HEK293 (cell line): ENCODE measurements at regions not wholly inside any gene's neighbourhood (a gene's known extent, or its start where the extent isn't known, plus 50 kb on each side); places are given as distances from the start of the nearest gene placed in this dataset.

ENCODE experiments used
- CTCF ChIA-PET: fragments of 350-600 bp; formaldehyde crosslinking; extraction: SDS; loops from one replicate; lab custom pipeline; 2021; ENCODE audit warnings: antibody characterized with exemption; lab: Yijun Ruan, JAX
- POLR2A ChIA-PET: fragments of 300-600 bp; formaldehyde crosslinking; extraction: SDS; loops from one replicate; lab custom pipeline; 2020; ENCODE audit warnings: antibody characterized with exemption, inconsistent platforms; lab: Yijun Ruan, JAX
- H3K27ac ChIP-seq: fragments of 200-500 bp; sonication (Bioruptor generic); 2 replicates; pipeline ENCODE4 v1.5.1; 2014; ENCODE audit warnings: low read depth, low read length, control low read depth, inconsistent platforms; ENCODE audit errors: extremely low read depth
- H3K36me3 ChIP-seq, 2 experiments: fragments of 200-500 bp in 1 of 2; sonication (Bioruptor generic) in 1 of 2; 1 replicate in 1 of 2; 2 replicates in 1 of 2; pipeline ENCODE4 v1.5.1; 2014 to 2017; ENCODE audit warnings: inconsistent platforms in 2 of 2, low read length in 2 of 2; ENCODE audit not compliant: control insufficient read depth in 2 of 2, insufficient read depth in 1 of 2
- H3K4me1 ChIP-seq: fragments of 200-500 bp; sonication (Bioruptor generic); 2 replicates; pipeline ENCODE4 v1.5.1; 2014; ENCODE audit warnings: mild to moderate bottlenecking, low read length, inconsistent platforms; ENCODE audit not compliant: control insufficient read depth, insufficient read depth
- H3K4me3 ChIP-seq: 2 replicates; pipeline ENCODE4 v1.5.1; 2011; ENCODE audit warnings: low read depth, mild to moderate bottlenecking, control low read depth, low read length, moderate library complexity
- H3K9me3 ChIP-seq: fragments of 200-500 bp; sonication (Bioruptor generic); 2 replicates; pipeline ENCODE4 v1.5.1; 2014; ENCODE audit warnings: low read depth, low read length, inconsistent platforms; ENCODE audit not compliant: control insufficient read depth, insufficient read depth
- HOXD13 ChIP-seq: sonication (generic); formaldehyde crosslinking; IDR thresholded peaks from 2 replicates; pipeline ENCODE4 v1.8.0; 2022; ENCODE audit warnings: missing genetic modification reagents, borderline replicate concordance
- TCF7L2 ChIP-seq: IDR thresholded peaks from 2 replicates; pipeline ENCODE4 v1.6.1; 2011; ENCODE audit warnings: low read depth, mild to moderate bottlenecking, inconsistent platforms, low read length, moderate library complexity, borderline replicate concordance
- WT1 ChIP-seq: fragments of 450-650 bp; formaldehyde crosslinking; IDR thresholded peaks from 2 replicates; pipeline ENCODE4 v1.5.1; 2016; ENCODE audit warnings: missing biosample characterization, missing genetic modification characterization
- ZBTB1 ChIP-seq: fragments of 450-650 bp; formaldehyde crosslinking; IDR thresholded peaks from 2 replicates; pipeline ENCODE4 v1.5.1; 2016; ENCODE audit warnings: missing biosample characterization, missing genetic modification characterization
- ZBTB17 ChIP-seq: fragments of 450-650 bp; formaldehyde crosslinking; IDR thresholded peaks from 2 replicates; pipeline ENCODE4 v1.5.1; 2016; ENCODE audit warnings: missing biosample characterization, missing genetic modification characterization
- ZBTB48 ChIP-seq: fragments of 450-650 bp; formaldehyde crosslinking; IDR thresholded peaks from 2 replicates; pipeline ENCODE4 v1.5.1; 2016; ENCODE audit warnings: missing biosample characterization, missing genetic modification characterization
- ZFP69B ChIP-seq: fragments of 450-650 bp; formaldehyde crosslinking; IDR thresholded peaks from 2 replicates; pipeline ENCODE4 v1.5.1; 2016; ENCODE audit warnings: missing biosample characterization, missing genetic modification characterization
- ZIC2 ChIP-seq: fragments of 450-650 bp; formaldehyde crosslinking; IDR thresholded peaks from 2 replicates; pipeline ENCODE4 v1.5.1; 2016; ENCODE audit warnings: missing biosample characterization, missing genetic modification characterization
- ZNF2 ChIP-seq: fragments of 450-650 bp; formaldehyde crosslinking; IDR thresholded peaks from 2 replicates; pipeline ENCODE4 v1.5.1; 2016; ENCODE audit warnings: missing biosample characterization, missing genetic modification characterization
- ZNF292 ChIP-seq: fragments of 450-650 bp; formaldehyde crosslinking; IDR thresholded peaks from 2 replicates; pipeline ENCODE4 v1.5.1; 2016; ENCODE audit warnings: low read depth, missing biosample characterization, missing genetic modification characterization, borderline replicate concordance
- ZNF324 ChIP-seq: fragments of 450-650 bp; formaldehyde crosslinking; IDR thresholded peaks from 2 replicates; pipeline ENCODE4 v1.5.1; 2016; ENCODE audit warnings: missing biosample characterization, missing genetic modification characterization
- ZNF423 ChIP-seq: fragments of 450-650 bp; formaldehyde crosslinking; IDR thresholded peaks from 2 replicates; pipeline ENCODE4 v1.5.1; 2016; ENCODE audit warnings: missing biosample characterization, missing genetic modification characterization
- ZNF473 ChIP-seq: fragments of 450-650 bp; formaldehyde crosslinking; IDR thresholded peaks from 2 replicates; pipeline ENCODE4 v1.5.1; 2017; ENCODE audit warnings: missing biosample characterization, missing genetic modification characterization
- ZNF529 ChIP-seq: fragments of 450-650 bp; formaldehyde crosslinking; IDR thresholded peaks from 2 replicates; pipeline ENCODE4 v1.5.1; 2017; ENCODE audit warnings: missing genetic modification characterization, missing biosample characterization; ENCODE audit not compliant: insufficient replicate concordance
- ZNF544 ChIP-seq: fragments of 450-650 bp; formaldehyde crosslinking; IDR thresholded peaks from 2 replicates; pipeline ENCODE4 v1.5.0; 2017; ENCODE audit warnings: missing biosample characterization, missing genetic modification characterization
- ZNF548 ChIP-seq: fragments of 450-650 bp; formaldehyde crosslinking; IDR thresholded peaks from 2 replicates; pipeline ENCODE4 v1.5.1; 2016; ENCODE audit warnings: missing biosample characterization, missing genetic modification characterization
- ZNF596 ChIP-seq: fragments of 450-650 bp; IDR thresholded peaks from 2 replicates; pipeline ENCODE4 v1.5.0; 2018; ENCODE audit warnings: missing biosample characterization, mild to moderate bottlenecking, missing genetic modification characterization, moderate library complexity
- ZNF600 ChIP-seq: fragments of 450-650 bp; formaldehyde crosslinking; IDR thresholded peaks from 2 replicates; pipeline ENCODE4 v1.5.1; 2016; ENCODE audit warnings: missing biosample characterization, missing genetic modification characterization
- ZNF670 ChIP-seq: fragments of 450-650 bp; formaldehyde crosslinking; IDR thresholded peaks from 2 replicates; pipeline ENCODE4 v1.5.1; 2016; ENCODE audit warnings: missing biosample characterization, missing genetic modification characterization, low read depth
- ZNF747 ChIP-seq: fragments of 450-650 bp; formaldehyde crosslinking; IDR thresholded peaks from 2 replicates; pipeline ENCODE4 v1.5.1; 2016; ENCODE audit warnings: missing biosample characterization, missing genetic modification characterization
- ZNF768 ChIP-seq: fragments of 450-650 bp; formaldehyde crosslinking; IDR thresholded peaks from 2 replicates; pipeline ENCODE4 v1.5.1; 2018; ENCODE audit warnings: missing biosample characterization, mild to moderate bottlenecking, missing genetic modification characterization
- ZNF776 ChIP-seq: fragments of 450-650 bp; formaldehyde crosslinking; IDR thresholded peaks from 2 replicates; pipeline ENCODE4 v1.5.0; 2017; ENCODE audit warnings: missing biosample characterization, missing genetic modification characterization, borderline replicate concordance
- ZNF777 ChIP-seq: fragments of 450-650 bp; formaldehyde crosslinking; IDR thresholded peaks from 2 replicates; pipeline ENCODE4 v1.5.1; 2017; ENCODE audit warnings: missing biosample characterization, missing genetic modification characterization, borderline replicate concordance
- ZNF843 ChIP-seq: fragments of 450-650 bp; formaldehyde crosslinking; IDR thresholded peaks from 2 replicates; pipeline ENCODE4 v1.5.1; 2016; ENCODE audit warnings: missing biosample characterization, missing genetic modification characterization
- ZSCAN16 ChIP-seq: fragments of 450-650 bp; formaldehyde crosslinking; IDR thresholded peaks from 2 replicates; pipeline ENCODE4 v1.5.1; 2016; ENCODE audit warnings: missing biosample characterization, missing genetic modification characterization
- TF ChIP-seq, protein P1 (sequence below): fragments of 450-650 bp; formaldehyde crosslinking; conservative IDR thresholded peaks from 2 replicates; pipeline ENCODE4 v1.5.1; 2016; ENCODE audit warnings: low read depth, missing biosample characterization, missing genetic modification characterization
- TF ChIP-seq, protein P2 (sequence below): fragments of 450-650 bp; formaldehyde crosslinking; IDR thresholded peaks from 2 replicates; pipeline ENCODE4 v1.5.1; 2016; ENCODE audit warnings: missing biosample characterization, missing genetic modification characterization, low read depth
- TF ChIP-seq, protein P3 (sequence below): IDR thresholded peaks from 2 replicates; pipeline ENCODE4 v1.6.1; 2011; ENCODE audit warnings: mild to moderate bottlenecking, low read depth, low read length, borderline replicate concordance

DNA sequence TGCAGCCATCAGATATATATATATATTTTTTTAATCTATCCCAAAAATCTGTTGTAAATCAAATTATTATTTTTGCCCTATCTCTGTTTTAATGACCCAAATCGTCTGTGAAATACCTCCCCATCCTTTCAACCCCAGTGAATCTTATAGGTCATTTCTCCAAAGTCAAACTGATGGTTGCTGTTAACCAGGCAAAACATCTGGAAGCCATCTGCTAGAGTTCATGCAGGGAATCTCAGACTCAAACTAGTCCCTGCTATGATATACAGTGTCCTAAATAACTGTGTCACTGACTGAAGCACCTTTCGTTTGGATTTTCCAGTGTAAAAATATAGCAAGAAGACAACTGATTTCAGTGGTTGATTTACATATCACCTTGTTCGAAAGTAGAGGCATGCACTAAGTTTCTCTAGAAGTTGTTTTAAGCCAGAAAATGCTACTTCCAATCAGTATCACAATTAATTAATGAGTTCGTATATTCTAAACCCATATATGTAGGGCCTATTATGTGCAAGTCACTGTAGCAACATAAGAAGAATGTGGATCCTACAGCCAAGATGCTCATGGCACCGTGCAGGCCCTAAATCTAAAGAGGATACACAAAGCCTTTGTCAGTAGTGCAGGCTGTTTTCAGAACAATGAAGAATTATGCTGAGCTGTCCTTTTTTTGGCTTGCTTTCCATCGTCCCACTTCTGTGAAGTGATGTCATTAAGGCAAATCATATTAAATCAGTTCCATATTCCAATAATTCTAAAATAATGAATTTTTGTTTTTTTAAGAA is 566.0 kb downstream of the STK39 start:
- H3K27ac ChIP-seq = no peak overlapping the region
- POLR2A ChIA-PET = no interaction called here
- H3K4me1 ChIP-seq = no peaks in the 10 kb centered on the region
- TF ChIP-seq ZNF324 (tag by site-specific recombination) (no peak), ZBTB17 (tag by site-specific recombination) (no peak), ZNF544 (no peak), ZBTB1 (tag by site-specific recombination) (no peak), ZNF670 (no peak), ZNF2 (tag by site-specific recombination) (no peak), ZIC2 (tag by site-specific recombination) (no peak), ZNF747 (no peak), ZNF600 (no peak), ZNF776 (tag by site-specific recombination) (no peak), ZNF596 (no peak)
- TF ChIP-seq, protein P1, sequence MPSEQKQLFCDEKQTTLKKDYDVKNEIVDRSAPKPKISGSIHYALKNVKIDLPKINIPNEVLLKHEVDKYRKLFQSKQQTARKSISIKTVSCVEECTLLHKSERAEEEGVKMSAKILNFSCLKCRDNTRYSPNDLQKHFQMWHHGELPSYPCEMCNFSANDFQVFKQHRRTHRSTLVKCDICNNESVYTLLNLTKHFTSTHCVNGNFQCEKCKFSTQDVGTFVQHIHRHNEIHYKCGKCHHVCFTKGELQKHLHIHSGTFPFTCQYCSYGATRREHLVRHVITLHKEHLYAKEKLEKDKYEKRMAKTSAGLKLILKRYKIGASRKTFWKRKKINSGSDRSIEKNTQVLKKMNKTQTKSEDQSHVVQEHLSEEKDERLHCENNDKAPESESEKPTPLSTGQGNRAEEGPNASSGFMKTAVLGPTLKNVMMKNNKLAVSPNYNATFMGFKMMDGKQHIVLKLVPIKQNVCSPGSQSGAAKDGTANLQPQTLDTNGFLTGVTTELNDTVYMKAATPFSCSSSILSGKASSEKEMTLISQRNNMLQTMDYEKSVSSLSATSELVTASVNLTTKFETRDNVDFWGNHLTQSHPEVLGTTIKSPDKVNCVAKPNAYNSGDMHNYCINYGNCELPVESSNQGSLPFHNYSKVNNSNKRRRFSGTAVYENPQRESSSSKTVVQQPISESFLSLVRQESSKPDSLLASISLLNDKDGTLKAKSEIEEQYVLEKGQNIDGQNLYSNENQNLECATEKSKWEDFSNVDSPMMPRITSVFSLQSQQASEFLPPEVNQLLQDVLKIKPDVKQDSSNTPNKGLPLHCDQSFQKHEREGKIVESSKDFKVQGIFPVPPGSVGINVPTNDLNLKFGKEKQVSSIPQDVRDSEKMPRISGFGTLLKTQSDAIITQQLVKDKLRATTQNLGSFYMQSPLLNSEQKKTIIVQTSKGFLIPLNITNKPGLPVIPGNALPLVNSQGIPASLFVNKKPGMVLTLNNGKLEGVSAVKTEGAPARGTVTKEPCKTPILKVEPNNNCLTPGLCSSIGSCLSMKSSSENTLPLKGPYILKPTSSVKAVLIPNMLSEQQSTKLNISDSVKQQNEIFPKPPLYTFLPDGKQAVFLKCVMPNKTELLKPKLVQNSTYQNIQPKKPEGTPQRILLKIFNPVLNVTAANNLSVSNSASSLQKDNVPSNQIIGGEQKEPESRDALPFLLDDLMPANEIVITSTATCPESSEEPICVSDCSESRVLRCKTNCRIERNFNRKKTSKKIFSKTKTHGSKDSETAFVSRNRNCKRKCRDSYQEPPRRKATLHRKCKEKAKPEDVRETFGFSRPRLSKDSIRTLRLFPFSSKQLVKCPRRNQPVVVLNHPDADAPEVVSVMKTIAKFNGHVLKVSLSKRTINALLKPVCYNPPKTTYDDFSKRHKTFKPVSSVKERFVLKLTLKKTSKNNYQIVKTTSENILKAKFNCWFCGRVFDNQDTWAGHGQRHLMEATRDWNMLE (tag by site-specific recombination) = no peak
- no peak overlapping the region for H3K4me3 ChIP-seq
- H3K36me3 ChIP-seq = no peaks in the 10 kb centered on the region
- H3K9me3 ChIP-seq = no peaks in the 10 kb centered on the region
- CTCF ChIA-PET = no interaction called here

DNA sequence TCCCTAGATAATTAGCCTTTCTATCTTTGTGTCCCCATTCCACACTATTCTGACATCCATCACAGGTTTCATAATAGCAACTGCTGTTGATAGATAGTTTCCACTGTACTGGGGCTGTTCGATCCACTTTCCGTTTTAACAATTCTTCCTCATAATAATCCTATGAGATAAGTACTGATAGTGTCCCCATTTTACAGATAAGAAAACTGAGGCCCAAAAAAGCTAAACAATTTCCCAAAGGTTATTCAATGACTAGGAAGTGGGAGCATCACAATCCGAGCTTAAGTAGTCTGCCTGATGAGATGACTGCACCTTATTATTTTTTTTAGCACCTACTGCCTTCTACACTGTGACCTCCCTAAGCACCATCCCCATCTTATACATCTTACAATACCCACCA is 569.2 kb downstream of the STK39 start:
- Histone ChIP-seq H3K27ac (no peak overlapping the region), H3K36me3 (no peaks in the 10 kb centered on the region), H3K9me3 (no peaks in the 10 kb centered on the region), H3K4me3 (no peak overlapping the region), H3K4me1 (no peaks in the 10 kb centered on the region)
- CTCF ChIA-PET = no interaction called here
- no peak for TF ChIP-seq WT1 (tag by site-specific recombination)
- TF ChIP-seq, protein P2, sequence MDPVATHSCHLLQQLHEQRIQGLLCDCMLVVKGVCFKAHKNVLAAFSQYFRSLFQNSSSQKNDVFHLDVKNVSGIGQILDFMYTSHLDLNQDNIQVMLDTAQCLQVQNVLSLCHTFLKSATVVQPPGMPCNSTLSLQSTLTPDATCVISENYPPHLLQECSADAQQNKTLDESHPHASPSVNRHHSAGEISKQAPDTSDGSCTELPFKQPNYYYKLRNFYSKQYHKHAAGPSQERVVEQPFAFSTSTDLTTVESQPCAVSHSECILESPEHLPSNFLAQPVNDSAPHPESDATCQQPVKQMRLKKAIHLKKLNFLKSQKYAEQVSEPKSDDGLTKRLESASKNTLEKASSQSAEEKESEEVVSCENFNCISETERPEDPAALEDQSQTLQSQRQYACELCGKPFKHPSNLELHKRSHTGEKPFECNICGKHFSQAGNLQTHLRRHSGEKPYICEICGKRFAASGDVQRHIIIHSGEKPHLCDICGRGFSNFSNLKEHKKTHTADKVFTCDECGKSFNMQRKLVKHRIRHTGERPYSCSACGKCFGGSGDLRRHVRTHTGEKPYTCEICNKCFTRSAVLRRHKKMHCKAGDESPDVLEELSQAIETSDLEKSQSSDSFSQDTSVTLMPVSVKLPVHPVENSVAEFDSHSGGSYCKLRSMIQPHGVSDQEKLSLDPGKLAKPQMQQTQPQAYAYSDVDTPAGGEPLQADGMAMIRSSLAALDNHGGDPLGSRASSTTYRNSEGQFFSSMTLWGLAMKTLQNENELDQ (tag by site-specific recombination) = no peak
- no peak for TF ChIP-seq ZBTB48 (tag by site-specific recombination)
- TF ChIP-seq ZFP69B (tag by site-specific recombination) = no peak
- TF ChIP-seq ZNF473 = no peak
- TF ChIP-seq, protein P3, sequence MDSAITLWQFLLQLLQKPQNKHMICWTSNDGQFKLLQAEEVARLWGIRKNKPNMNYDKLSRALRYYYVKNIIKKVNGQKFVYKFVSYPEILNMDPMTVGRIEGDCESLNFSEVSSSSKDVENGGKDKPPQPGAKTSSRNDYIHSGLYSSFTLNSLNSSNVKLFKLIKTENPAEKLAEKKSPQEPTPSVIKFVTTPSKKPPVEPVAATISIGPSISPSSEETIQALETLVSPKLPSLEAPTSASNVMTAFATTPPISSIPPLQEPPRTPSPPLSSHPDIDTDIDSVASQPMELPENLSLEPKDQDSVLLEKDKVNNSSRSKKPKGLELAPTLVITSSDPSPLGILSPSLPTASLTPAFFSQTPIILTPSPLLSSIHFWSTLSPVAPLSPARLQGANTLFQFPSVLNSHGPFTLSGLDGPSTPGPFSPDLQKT = no peak
- TF ChIP-seq ZNF529 = no peak
- TF ChIP-seq HOXD13 (CRISPR knock-in tag) = no peak
- no peak for TF ChIP-seq ZNF292 (tag by site-specific recombination)
- TF ChIP-seq ZNF843 (tag by site-specific recombination) = no peak
- TF ChIP-seq ZSCAN16 (tag by site-specific recombination) = no peak
- no peak for TF ChIP-seq TCF7L2
- TF ChIP-seq ZNF548 = no peak
- no peak for TF ChIP-seq ZNF423 (tag by site-specific recombination)
- no peak for TF ChIP-seq ZNF747
- no peak for TF ChIP-seq ZNF768 (tag by site-specific recombination)
- no peak for TF ChIP-seq ZNF777 (tag by site-specific recombination)
- POLR2A ChIA-PET = no interaction called here
